ENCODE measurements at regions not wholly inside any gene's neighbourhood (a gene's known extent, or its start where the extent isn't known, plus 50 kb on each side); places are given as distances from the start of the nearest gene placed in this dataset.

- Histone ChIP-seq H3K27ac (ENCODE audit: low read depth in 2 of 2, low read length in 2 of 2) (no peak overlapping the region), H3K36me3 (ENCODE audit: control insufficient read depth in 2 of 2, insufficient read depth in 2 of 2, low read length in 2 of 2) (no peaks in the 10 kb centered on the region), H3K4me1 (ENCODE audit: control insufficient read depth in 2 of 2, insufficient read depth in 2 of 2, low read length in 2 of 2) (no peaks in the 10 kb centered on the region), H3K9ac (ENCODE audit: low read depth in 1 of 2, low read length in 2 of 2) (no peak overlapping the region), H3K4me3 (ENCODE audit: low read length in 2 of 2) (no peak overlapping the region), H3K9me3 (ENCODE audit: control insufficient read depth in 2 of 2, low read length in 2 of 2) (no peaks in the 10 kb centered on the region), H3K27me3 (ENCODE audit: control insufficient read depth in 2 of 2, insufficient read depth in 2 of 2, low read length in 2 of 2) (no peaks in the 10 kb centered on the region)
Measured at GRCh38 chr4:81912376-81913030, 440.8 kb upstream of the RASGEF1B start.

GRCh38 chr4:81906905-81907304 is 435.2 kb upstream of the RASGEF1B start:
- H3K27me3 ChIP-seq (ENCODE audit: control insufficient read depth in 2 of 2, insufficient read depth in 2 of 2, low read length in 2 of 2) = peaks cover 0 to 2% of the 10 kb centered on the region in 2 donors
- H3K4me1 ChIP-seq (ENCODE audit: control insufficient read depth in 2 of 2, insufficient read depth in 2 of 2, low read length in 2 of 2) = no peaks in the 10 kb centered on the region
- no peaks in the 10 kb centered on the region for H3K36me3 ChIP-seq (ENCODE audit: control insufficient read depth in 2 of 2, insufficient read depth in 2 of 2, low read length in 2 of 2)
- H3K9ac ChIP-seq (ENCODE audit: low read depth in 1 of 2, low read length in 2 of 2) = no peak overlapping the region
- H3K27ac ChIP-seq (ENCODE audit: low read depth in 2 of 2, low read length in 2 of 2) = no peak overlapping the region
- no peaks in the 10 kb centered on the region for H3K9me3 ChIP-seq (ENCODE audit: control insufficient read depth in 2 of 2, low read length in 2 of 2)
- no peak overlapping the region for H3K4me3 ChIP-seq (ENCODE audit: low read length in 2 of 2)

- no peak overlapping the region for H3K4me3 ChIP-seq (ENCODE audit: low read length in 2 of 2)
- H3K27me3 ChIP-seq (ENCODE audit: control insufficient read depth in 2 of 2, insufficient read depth in 2 of 2, low read length in 2 of 2) = peaks cover 0 to 2% of the 10 kb centered on the region in 2 donors
- no peaks in the 10 kb centered on the region for H3K4me1 ChIP-seq (ENCODE audit: control insufficient read depth in 2 of 2, insufficient read depth in 2 of 2, low read length in 2 of 2)
- H3K36me3 ChIP-seq (ENCODE audit: control insufficient read depth in 2 of 2, insufficient read depth in 2 of 2, low read length in 2 of 2) = no peaks in the 10 kb centered on the region
- H3K27ac ChIP-seq (ENCODE audit: low read depth in 2 of 2, low read length in 2 of 2) = no peak overlapping the region
- no peaks in the 10 kb centered on the region for H3K9me3 ChIP-seq (ENCODE audit: control insufficient read depth in 2 of 2, low read length in 2 of 2)
- H3K9ac ChIP-seq (ENCODE audit: low read depth in 1 of 2, low read length in 2 of 2) = no peak overlapping the region
Measured at GRCh38 chr4:81905971-81906370, 434.3 kb upstream of the RASGEF1B start.

- H3K9me3 ChIP-seq (ENCODE audit: control insufficient read depth in 2 of 2, low read length in 2 of 2) = no peaks in the 10 kb centered on the region
- no peak overlapping the region for H3K9ac ChIP-seq (ENCODE audit: low read depth in 1 of 2, low read length in 2 of 2)
- H3K4me1 ChIP-seq (ENCODE audit: control insufficient read depth in 2 of 2, insufficient read depth in 2 of 2, low read length in 2 of 2) = no peaks in the 10 kb centered on the region
- H3K27ac ChIP-seq (ENCODE audit: low read depth in 2 of 2, low read length in 2 of 2) = no peak overlapping the region
- no peak overlapping the region for H3K4me3 ChIP-seq (ENCODE audit: low read length in 2 of 2)
- H3K27me3 ChIP-seq (ENCODE audit: control insufficient read depth in 2 of 2, insufficient read depth in 2 of 2, low read length in 2 of 2) = peaks cover 0 to 2% of the 10 kb centered on the region in 2 donors
- H3K36me3 ChIP-seq (ENCODE audit: control insufficient read depth in 2 of 2, insufficient read depth in 2 of 2, low read length in 2 of 2) = no peaks in the 10 kb centered on the region
Measured at GRCh38 chr4:81904121-81904520, 432.4 kb upstream of the RASGEF1B start.

DNA sequence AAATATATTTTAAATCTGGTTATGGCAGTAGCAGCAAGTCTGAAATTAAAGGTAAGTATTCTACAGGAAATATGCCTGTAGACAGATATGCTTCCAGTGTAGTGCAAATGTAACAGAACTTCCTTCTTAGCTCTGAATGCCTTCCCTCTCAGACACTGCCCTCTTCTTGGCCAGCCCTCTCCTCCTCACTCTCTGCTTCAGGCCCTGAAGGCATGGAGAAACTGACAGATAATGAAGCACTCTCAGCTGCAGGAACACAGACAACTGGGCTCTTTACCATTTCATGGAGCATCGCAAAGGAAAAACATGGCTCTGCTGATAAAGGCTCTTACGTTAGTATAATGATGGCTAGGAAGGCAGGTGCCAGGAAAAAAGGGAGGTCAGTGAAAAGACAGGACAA is 431.5 kb upstream of the RASGEF1B start:
- Histone ChIP-seq H3K27me3 (ENCODE audit: control insufficient read depth in 2 of 2, insufficient read depth in 2 of 2, low read length in 2 of 2) (peaks cover 0 to 2% of the 10 kb centered on the region in 2 donors), H3K9me3 (ENCODE audit: control insufficient read depth in 2 of 2, low read length in 2 of 2) (no peaks in the 10 kb centered on the region)

GRCh38 chr4:81898862-81899504 is 427.3 kb upstream of the RASGEF1B start:
- H3K9me3 ChIP-seq (ENCODE audit: control insufficient read depth in 2 of 2, low read length in 2 of 2) = no peaks in the 10 kb centered on the region
- no peaks in the 10 kb centered on the region for H3K4me1 ChIP-seq (ENCODE audit: control insufficient read depth in 2 of 2, insufficient read depth in 2 of 2, low read length in 2 of 2)
- H3K36me3 ChIP-seq (ENCODE audit: control insufficient read depth in 2 of 2, insufficient read depth in 2 of 2, low read length in 2 of 2) = no peaks in the 10 kb centered on the region
- H3K4me3 ChIP-seq (ENCODE audit: low read length in 2 of 2) = no peak overlapping the region
- H3K27me3 ChIP-seq (ENCODE audit: control insufficient read depth in 2 of 2, insufficient read depth in 2 of 2, low read length in 2 of 2) = peaks cover 0 to 2% of the 10 kb centered on the region in 2 donors
- no peak overlapping the region for H3K9ac ChIP-seq (ENCODE audit: low read depth in 1 of 2, low read length in 2 of 2)
- H3K27ac ChIP-seq (ENCODE audit: low read depth in 2 of 2, low read length in 2 of 2) = no peak overlapping the region

More for the DNA sequence above, 431.5 kb upstream of the RASGEF1B start:
- Histone ChIP-seq H3K9ac (ENCODE audit: low read depth in 1 of 2, low read length in 2 of 2) (no peak overlapping the region), H3K27ac (ENCODE audit: low read depth in 2 of 2, low read length in 2 of 2) (no peak overlapping the region), H3K4me3 (ENCODE audit: low read length in 2 of 2) (no peak overlapping the region), H3K4me1 (ENCODE audit: control insufficient read depth in 2 of 2, insufficient read depth in 2 of 2, low read length in 2 of 2) (no peaks in the 10 kb centered on the region), H3K36me3 (ENCODE audit: control insufficient read depth in 2 of 2, insufficient read depth in 2 of 2, low read length in 2 of 2) (no peaks in the 10 kb centered on the region)

DNA sequence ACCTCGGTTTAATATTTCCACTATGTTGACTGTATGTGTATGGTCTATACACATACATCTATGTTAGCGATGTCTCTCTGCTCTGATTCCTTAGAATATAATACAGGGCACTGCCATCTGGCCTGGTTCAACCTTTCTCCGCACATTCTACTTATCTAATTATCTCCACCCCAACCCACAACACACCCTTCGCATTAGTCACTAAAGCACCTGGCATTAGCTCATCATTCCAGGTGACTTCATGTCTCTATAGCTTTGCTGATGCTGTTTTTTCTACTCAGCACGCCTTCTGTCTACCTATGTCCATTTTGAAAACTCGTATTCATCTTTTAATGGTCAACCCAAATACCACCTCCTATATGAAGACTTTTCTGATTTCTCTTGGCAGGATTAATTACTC is 425.2 kb upstream of the RASGEF1B start:
- Histone ChIP-seq H3K27ac (ENCODE audit: low read depth in 2 of 2, low read length in 2 of 2) (no peak overlapping the region), H3K27me3 (ENCODE audit: control insufficient read depth in 2 of 2, insufficient read depth in 2 of 2, low read length in 2 of 2) (no peaks in the 10 kb centered on the region), H3K4me3 (ENCODE audit: low read length in 2 of 2) (no peak overlapping the region)

GRCh38 chr4:81891005-81891996 is 419.6 kb upstream of the RASGEF1B start:
- H3K9ac ChIP-seq (ENCODE audit: low read depth in 1 of 2, low read length in 2 of 2) = no peak overlapping the region
- H3K36me3 ChIP-seq (ENCODE audit: control insufficient read depth in 2 of 2, insufficient read depth in 2 of 2, low read length in 2 of 2) = no peaks in the 10 kb centered on the region
- H3K27me3 ChIP-seq (ENCODE audit: control insufficient read depth in 2 of 2, insufficient read depth in 2 of 2, low read length in 2 of 2) = no peaks in the 10 kb centered on the region
- H3K4me1 ChIP-seq (ENCODE audit: control insufficient read depth in 2 of 2, insufficient read depth in 2 of 2, low read length in 2 of 2) = no peaks in the 10 kb centered on the region
- H3K4me3 ChIP-seq (ENCODE audit: low read length in 2 of 2) = no peak overlapping the region
- H3K27ac ChIP-seq (ENCODE audit: low read depth in 2 of 2, low read length in 2 of 2) = no peak overlapping the region
- no peaks in the 10 kb centered on the region for H3K9me3 ChIP-seq (ENCODE audit: control insufficient read depth in 2 of 2, low read length in 2 of 2)

More for the DNA sequence above, 425.2 kb upstream of the RASGEF1B start:
- H3K36me3 ChIP-seq (ENCODE audit: control insufficient read depth in 2 of 2, insufficient read depth in 2 of 2, low read length in 2 of 2) = no peaks in the 10 kb centered on the region
- no peaks in the 10 kb centered on the region for H3K4me1 ChIP-seq (ENCODE audit: control insufficient read depth in 2 of 2, insufficient read depth in 2 of 2, low read length in 2 of 2)
- H3K9ac ChIP-seq (ENCODE audit: low read depth in 1 of 2, low read length in 2 of 2) = no peak overlapping the region
- H3K9me3 ChIP-seq (ENCODE audit: control insufficient read depth in 2 of 2, low read length in 2 of 2) = no peaks in the 10 kb centered on the region

DNA sequence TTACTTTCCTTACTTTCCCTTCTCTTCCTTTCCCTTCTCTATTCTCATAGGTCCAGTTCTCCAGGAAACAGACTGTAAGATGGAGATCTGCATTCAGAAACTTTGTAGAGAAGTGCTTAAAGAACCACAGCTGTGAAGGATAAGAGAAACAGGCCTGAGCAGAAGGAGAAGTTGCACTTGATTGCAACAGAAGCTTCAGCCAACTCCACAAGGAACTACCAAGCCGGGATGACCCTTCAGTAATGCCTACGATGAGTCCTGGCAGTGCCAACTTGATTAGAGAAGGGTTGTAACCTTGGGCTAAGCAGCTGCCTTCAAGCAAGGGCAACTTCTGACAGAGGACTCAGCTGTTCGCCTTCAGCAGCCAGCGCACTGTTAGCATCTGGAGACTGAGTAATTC is 413.3 kb upstream of the RASGEF1B start:
- H3K27ac ChIP-seq (ENCODE audit: low read depth in 2 of 2, low read length in 2 of 2) = no peak overlapping the region
- no peak overlapping the region for H3K9ac ChIP-seq (ENCODE audit: low read depth in 1 of 2, low read length in 2 of 2)
- no peaks in the 10 kb centered on the region for H3K36me3 ChIP-seq (ENCODE audit: control insufficient read depth in 2 of 2, insufficient read depth in 2 of 2, low read length in 2 of 2)
- no peaks in the 10 kb centered on the region for H3K27me3 ChIP-seq (ENCODE audit: control insufficient read depth in 2 of 2, insufficient read depth in 2 of 2, low read length in 2 of 2)
- no peaks in the 10 kb centered on the region for H3K9me3 ChIP-seq (ENCODE audit: control insufficient read depth in 2 of 2, low read length in 2 of 2)
- H3K4me3 ChIP-seq (ENCODE audit: low read length in 2 of 2) = no peak overlapping the region
- no peaks in the 10 kb centered on the region for H3K4me1 ChIP-seq (ENCODE audit: control insufficient read depth in 2 of 2, insufficient read depth in 2 of 2, low read length in 2 of 2)

Measured in mucosa of rectum (tissue), 2 donors.